DOHH2 (cell line): ENCODE measurements at regions not wholly inside any gene's neighbourhood (a gene's known extent, or its start where the extent isn't known, plus 50 kb on each side); places are given as distances from the start of the nearest gene placed in this dataset.

Source experiments
- EZH2phosphoT487 ChIP-seq: fragments of 200-600 bp; sonication (generic); IDR thresholded peaks from 2 replicates; pipeline ENCODE4 v1.6.1; 2017; ENCODE audit warnings: borderline replicate concordance, mild to moderate bottlenecking, antibody characterized with exemption, low read length, moderate library complexity, mixed read lengths
- TF ChIP-seq, protein P1 (sequence below): fragments of 200-600 bp; sonication (generic); IDR thresholded peaks from one replicate; pipeline ENCODE4 v1.5.1; 2014; ENCODE audit warnings: antibody characterized with exemption, mild to moderate bottlenecking, low read depth, low read length; ENCODE audit not compliant: poor library complexity, severe bottlenecking

DNA sequence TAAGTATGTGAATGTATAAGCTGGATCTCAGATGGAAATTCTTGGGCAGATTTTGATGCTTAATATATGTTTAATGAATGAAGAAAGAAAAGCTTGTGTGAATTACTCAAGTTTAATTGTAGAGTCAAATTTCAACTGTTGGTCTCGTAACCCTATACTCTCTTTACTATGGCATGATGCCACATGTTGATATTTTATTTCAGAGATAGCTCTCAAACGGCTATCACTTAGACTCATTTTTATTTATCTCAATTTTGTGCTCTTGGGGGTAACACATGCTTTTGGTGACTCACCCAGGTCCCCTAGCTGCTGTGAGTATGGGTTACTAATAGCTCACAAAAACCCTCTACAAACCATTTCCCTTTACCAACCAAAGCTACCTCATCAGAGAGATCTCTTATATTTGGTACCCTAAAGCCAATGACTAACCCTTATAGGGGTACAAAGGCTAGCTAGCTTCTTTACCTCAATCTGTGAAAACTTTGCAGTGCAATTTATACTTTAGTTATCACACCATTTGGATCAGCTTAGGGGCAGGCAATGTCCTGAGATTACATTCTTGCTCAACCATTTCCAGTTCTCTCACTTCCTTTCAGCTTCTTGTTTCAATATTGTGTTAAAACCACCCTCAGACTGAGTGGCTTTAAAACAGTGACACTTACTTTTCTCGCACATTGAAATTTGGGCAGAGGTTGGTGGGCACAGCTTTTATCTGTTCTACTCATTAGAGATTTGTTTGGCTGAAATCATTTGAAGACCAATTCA lies 240.3 kb downstream of the CDH7 start:
- TF ChIP-seq, protein P1, sequence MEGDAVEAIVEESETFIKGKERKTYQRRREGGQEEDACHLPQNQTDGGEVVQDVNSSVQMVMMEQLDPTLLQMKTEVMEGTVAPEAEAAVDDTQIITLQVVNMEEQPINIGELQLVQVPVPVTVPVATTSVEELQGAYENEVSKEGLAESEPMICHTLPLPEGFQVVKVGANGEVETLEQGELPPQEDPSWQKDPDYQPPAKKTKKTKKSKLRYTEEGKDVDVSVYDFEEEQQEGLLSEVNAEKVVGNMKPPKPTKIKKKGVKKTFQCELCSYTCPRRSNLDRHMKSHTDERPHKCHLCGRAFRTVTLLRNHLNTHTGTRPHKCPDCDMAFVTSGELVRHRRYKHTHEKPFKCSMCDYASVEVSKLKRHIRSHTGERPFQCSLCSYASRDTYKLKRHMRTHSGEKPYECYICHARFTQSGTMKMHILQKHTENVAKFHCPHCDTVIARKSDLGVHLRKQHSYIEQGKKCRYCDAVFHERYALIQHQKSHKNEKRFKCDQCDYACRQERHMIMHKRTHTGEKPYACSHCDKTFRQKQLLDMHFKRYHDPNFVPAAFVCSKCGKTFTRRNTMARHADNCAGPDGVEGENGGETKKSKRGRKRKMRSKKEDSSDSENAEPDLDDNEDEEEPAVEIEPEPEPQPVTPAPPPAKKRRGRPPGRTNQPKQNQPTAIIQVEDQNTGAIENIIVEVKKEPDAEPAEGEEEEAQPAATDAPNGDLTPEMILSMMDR, result no peak
- TF ChIP-seq EZH2phosphoT487, result no peak
